Fibroblast of lung (primary cell): ENCODE measurements at regions not wholly inside any gene's neighbourhood (a gene's known extent, or its start where the extent isn't known, plus 50 kb on each side); places are given as distances from the start of the nearest gene placed in this dataset.
A peak's percentile ranks its signal among the peaks of the same experiment; 100 is the strongest.

Experiments
- DNase-seq, 2 donors: peaks; one replicate each; pipeline versions ENCODE4 v3.0.0 to v3.0.0-alpha.2; 2010; ENCODE audit warnings: low read depth in 2 of 2
- H2AFZ ChIP-seq: 2 replicates; pipeline ENCODE4 v1.5.1; 2012; ENCODE audit warnings: low read length, control low read depth, inconsistent platforms
- H3K27ac ChIP-seq: 2 replicates; pipeline ENCODE4 v1.5.1; 2011; ENCODE audit warnings: low read length, control low read depth; ENCODE audit not compliant: insufficient read depth
- H3K27me3 ChIP-seq: 2 replicates; pipeline ENCODE4 v1.5.1; 2011; ENCODE audit warnings: mild to moderate bottlenecking, low read length; ENCODE audit not compliant: control insufficient read depth, insufficient read depth
- H3K36me3 ChIP-seq: 2 replicates; pipeline ENCODE4 v1.5.1; 2011; ENCODE audit warnings: low read length; ENCODE audit not compliant: control insufficient read depth, insufficient read depth
- H3K4me1 ChIP-seq: 2 replicates; pipeline ENCODE4 v1.5.1; 2011; ENCODE audit warnings: low read length; ENCODE audit not compliant: control insufficient read depth, insufficient read depth; ENCODE audit errors: extremely low read depth
- H3K4me2 ChIP-seq: 2 replicates; pipeline ENCODE4 v1.5.1; 2011; ENCODE audit warnings: low read length, control low read depth; ENCODE audit not compliant: insufficient read depth; ENCODE audit errors: extremely low read depth
- H3K4me3 ChIP-seq, 4 experiments: fragments of 200-600 bp in 1 of 4; sonication (generic) in 1 of 4; replicated peaks in 1 of 4; 2 replicates each; pipeline ENCODE4 v1.5.1; 2011 to 2016; ENCODE audit warnings: low read length in 4 of 4, low read depth in 3 of 4, mild to moderate bottlenecking in 3 of 4, control low read depth in 2 of 4, inconsistent platforms in 1 of 4, mixed read lengths in 1 of 4; ENCODE audit not compliant: insufficient read depth in 1 of 4; ENCODE audit errors: control extremely low read depth in 1 of 4
- H3K79me2 ChIP-seq: 2 replicates; pipeline ENCODE4 v1.5.1; 2012; ENCODE audit warnings: mild to moderate bottlenecking, low read length, inconsistent platforms; ENCODE audit not compliant: control insufficient read depth, insufficient read depth
- H3K9ac ChIP-seq: 2 replicates; pipeline ENCODE4 v1.5.1; 2011; ENCODE audit warnings: mild to moderate bottlenecking, low read length, control low read depth; ENCODE audit not compliant: insufficient read depth
- H3K9me3 ChIP-seq: 2 replicates; pipeline ENCODE4 v1.5.1; 2012; ENCODE audit warnings: low read depth, low read length; ENCODE audit not compliant: control insufficient read depth, insufficient read depth
- H4K20me1 ChIP-seq: 2 replicates; pipeline ENCODE4 v1.5.1; 2011; ENCODE audit warnings: low read length; ENCODE audit not compliant: control insufficient read depth, insufficient read depth; ENCODE audit errors: extremely low read depth
- CTCF ChIP-seq, 2 donors: IDR thresholded peaks in 1 of 2; conservative IDR thresholded peaks in 1 of 2; 1 replicate in 1 of 2; 2 replicates in 1 of 2; pipeline ENCODE4 v1.5.1; 2011 to 2012; ENCODE audit warnings: low read length in 2 of 2, control low read depth in 1 of 2, inconsistent platforms in 1 of 2, low read depth in 1 of 2, mild to moderate bottlenecking in 1 of 2
- EZH2 ChIP-seq: IDR thresholded peaks from 2 replicates; pipeline ENCODE4 v1.5.1; 2012; ENCODE audit warnings: low read length, control low read depth, mild to moderate bottlenecking; ENCODE audit errors: missing control alignments

DNA sequence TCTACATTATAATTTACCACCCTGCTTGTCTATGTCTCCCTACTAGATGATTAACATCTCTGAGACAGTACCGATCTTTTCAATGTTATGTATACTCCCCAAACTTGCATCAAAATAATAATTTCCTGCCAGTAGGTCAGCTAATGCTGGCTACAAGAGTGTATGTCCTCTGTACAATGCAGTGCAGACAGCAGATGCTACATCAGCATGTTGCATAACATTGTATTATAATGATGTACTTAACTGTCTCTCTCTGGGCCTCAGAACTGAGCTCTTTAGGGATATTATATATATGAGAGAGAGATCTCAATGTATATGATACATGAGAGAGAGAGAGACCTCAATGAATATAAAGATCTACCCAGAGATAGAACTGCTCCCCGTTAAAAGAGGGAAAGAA is 456.6 kb downstream of the SHQ1 start:
- Histone ChIP-seq H4K20me1 (peaks cover 2% of the 10 kb centered on the region), H3K4me1 (no peaks in the 10 kb centered on the region)
- DNase-seq = no peak

DNA sequence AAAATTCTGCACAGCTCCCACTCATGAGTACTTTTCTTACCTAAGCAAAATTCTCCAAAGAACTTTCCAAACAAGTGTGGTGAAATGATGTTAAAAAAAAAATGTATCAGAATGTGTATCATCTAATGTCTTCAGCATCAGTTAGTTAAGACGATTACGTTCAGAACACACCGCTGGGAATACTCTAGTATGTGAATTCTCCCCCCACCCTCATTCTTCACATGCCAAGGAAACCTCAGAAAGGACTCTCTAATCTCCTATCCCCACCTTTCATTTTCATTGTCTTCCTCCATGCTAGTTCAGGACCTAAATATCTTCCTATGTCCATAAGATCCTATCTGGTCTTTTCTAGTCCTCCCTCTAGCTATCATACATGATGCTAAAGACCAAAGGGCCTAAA is 457.4 kb downstream of the SHQ1 start:
- Histone ChIP-seq H3K79me2 (peaks cover 27% of the 10 kb centered on the region), H3K27me3 (no peaks in the 10 kb centered on the region), H3K4me3 (no peak overlapping the region), H4K20me1 (peaks cover 4% of the 10 kb centered on the region), H3K9me3 (no peaks in the 10 kb centered on the region), H2AFZ (no peak overlapping the region), H3K4me1 (no peaks in the 10 kb centered on the region), H3K36me3 (no peaks in the 10 kb centered on the region), H3K4me2 (no peak overlapping the region), H3K9ac (no peak overlapping the region), H3K27ac (no peak overlapping the region)
- peak in 1 of 2 donors; percentile 69 for DNase-seq
- TF ChIP-seq EZH2 (no peak), CTCF (conservative IDR thresholded peaks at IDR 0.05 in 1 of 2, IDR thresholded peaks at IDR 0.05 in 1 of 2; ENCODE audit: low read depth in 1 of 2, low read length in 2 of 2) (no peak)

More for the DNA sequence above, 456.6 kb downstream of the SHQ1 start:
- H2AFZ ChIP-seq = no peak overlapping the region
- H3K27me3 ChIP-seq = no peaks in the 10 kb centered on the region
- H3K9ac ChIP-seq = no peak overlapping the region
- no peaks in the 10 kb centered on the region for H3K36me3 ChIP-seq
- H3K27ac ChIP-seq = no peak overlapping the region
- peaks cover 23% of the 10 kb centered on the region for H3K79me2 ChIP-seq
- no peak overlapping the region for H3K4me2 ChIP-seq
- no peaks in the 10 kb centered on the region for H3K9me3 ChIP-seq
- TF ChIP-seq CTCF (conservative IDR thresholded peaks at IDR 0.05 in 1 of 2, IDR thresholded peaks at IDR 0.05 in 1 of 2; ENCODE audit: low read depth in 1 of 2, low read length in 2 of 2) = no peak
- no peak for TF ChIP-seq EZH2
- H3K4me3 ChIP-seq = no peak overlapping the region

GRCh38 chr3:72388644-72389043 is 459.6 kb downstream of the SHQ1 start:
- peaks cover 26% of the 10 kb centered on the region for H3K79me2 ChIP-seq
- no peak overlapping the region for H2AFZ ChIP-seq
- no peaks in the 10 kb centered on the region for H3K27me3 ChIP-seq
- no peak overlapping the region for H3K4me3 ChIP-seq
- TF ChIP-seq EZH2 (no peak), CTCF (conservative IDR thresholded peaks at IDR 0.05 in 1 of 2, IDR thresholded peaks at IDR 0.05 in 1 of 2; ENCODE audit: low read depth in 1 of 2, low read length in 2 of 2) (no peak)
- H3K9me3 ChIP-seq = no peaks in the 10 kb centered on the region
- no peak overlapping the region for H3K4me2 ChIP-seq
- H3K27ac ChIP-seq = no peak overlapping the region
- peaks cover 4% of the 10 kb centered on the region for H4K20me1 ChIP-seq
- H3K36me3 ChIP-seq = no peaks in the 10 kb centered on the region
- no peaks in the 10 kb centered on the region for H3K4me1 ChIP-seq
- DNase-seq = no peak
- no peak overlapping the region for H3K9ac ChIP-seq
